Upper lobe of right lung (tissue), 1 donor: ENCODE measurements at regions not wholly inside any gene's neighbourhood (a gene's known extent, or its start where the extent isn't known, plus 50 kb on each side); places are given as distances from the start of the nearest gene placed in this dataset.

Source experiments
- ATAC-seq: fragments of 200-7000 bp; cut with Tn5 transposase; one replicate; pipeline ENCODE4 v1.9.1; 2020; ENCODE audit warnings: mild to moderate bottlenecking, moderate library complexity
- DNase-seq: peaks from one replicate; pipeline ENCODE4 v3.0.0-alpha.2; 2020
- H3K27ac ChIP-seq: fragments of 200-600 bp; one replicate; pipeline ENCODE4 v1.8.0; 2022
- H3K27me3 ChIP-seq: fragments of 200-600 bp; one replicate; pipeline ENCODE4 v1.8.0; 2022; ENCODE audit warnings: mild to moderate bottlenecking
- H3K36me3 ChIP-seq: fragments of 200-600 bp; one replicate; pipeline ENCODE4 v1.8.0; 2022
- H3K4me1 ChIP-seq: fragments of 200-600 bp; one replicate; pipeline ENCODE4 v1.8.0; 2022
- H3K4me3 ChIP-seq: fragments of 200-600 bp; one replicate; pipeline ENCODE4 v1.8.0; 2022; ENCODE audit warnings: mild to moderate bottlenecking
- H3K9me3 ChIP-seq: fragments of 200-600 bp; one replicate; pipeline ENCODE4 v1.8.0; 2022
- CTCF ChIP-seq: fragments of 200-600 bp; IDR thresholded peaks from one replicate; pipeline ENCODE4 v1.8.0; 2022; ENCODE audit warnings: antibody characterized with exemption
- intact Hi-C: fragments of 100-400 bp; cut with DNase I; formaldehyde crosslinking; loops from one replicate; pipeline ENCODE4 v1.11.0; 2022
- donor health status: DM: no; HTN: yes; CAD: no; lungs with severe emphysema.

- no peak for ATAC-seq
- intact Hi-C loops: no loop called here
These were observed 110.4 kb upstream of the C21orf91 start for GRCh38 chr21:17929510-17929909.

GRCh38 chr21:17925899-17926298, 106.7 kb upstream of the C21orf91 start:
- no peaks in the 10 kb centered on the region for H3K4me1 ChIP-seq
- H3K27me3 ChIP-seq: no peaks in the 10 kb centered on the region
- no peak overlapping the region for H3K27ac ChIP-seq
- H3K9me3 ChIP-seq: no peaks in the 10 kb centered on the region
- intact Hi-C loops: no loop called here
- no peaks in the 10 kb centered on the region for H3K36me3 ChIP-seq
- ATAC-seq (no peak), DNase-seq (no peak)
- peak; percentile 55 for TF ChIP-seq CTCF
- no peak overlapping the region for H3K4me3 ChIP-seq

More at GRCh38 chr21:17929510-17929909, 110.4 kb upstream of the C21orf91 start:
- DNase-seq: no peak
- Histone ChIP-seq H3K4me1 (no peaks in the 10 kb centered on the region), H3K36me3 (no peaks in the 10 kb centered on the region), H3K27ac (no peak overlapping the region), H3K9me3 (no peaks in the 10 kb centered on the region), H3K27me3 (no peaks in the 10 kb centered on the region), H3K4me3 (no peak overlapping the region)
- TF ChIP-seq CTCF: no peak

- intact Hi-C loops: no loop called here
- H3K9me3 ChIP-seq: no peaks in the 10 kb centered on the region
- no peaks in the 10 kb centered on the region for H3K4me1 ChIP-seq
- peak; percentile 96 for ATAC-seq
- DNase-seq: no peak
- TF ChIP-seq CTCF: peak; percentile 97
- no peak overlapping the region for H3K4me3 ChIP-seq
- no peaks in the 10 kb centered on the region for H3K27me3 ChIP-seq
- H3K36me3 ChIP-seq: no peaks in the 10 kb centered on the region
- no peak overlapping the region for H3K27ac ChIP-seq
These were observed 105.9 kb upstream of the C21orf91 start for GRCh38 chr21:17925000-17925610.

- Histone ChIP-seq H3K27ac (no peak overlapping the region), H3K4me3 (no peak overlapping the region), H3K4me1 (no peaks in the 10 kb centered on the region), H3K36me3 (no peaks in the 10 kb centered on the region), H3K27me3 (no peaks in the 10 kb centered on the region), H3K9me3 (no peaks in the 10 kb centered on the region)
- DNase-seq (no peak), ATAC-seq (no peak)
- no peak for TF ChIP-seq CTCF
- intact Hi-C loops: no loop called here
These were observed 102.7 kb upstream of the C21orf91 start for GRCh38 chr21:17921579-17922530.

GRCh38 chr21:17915976-17916375, 96.8 kb upstream of the C21orf91 start:
- no peak overlapping the region for H3K4me3 ChIP-seq
- intact Hi-C loops: no loop called here
- no peaks in the 10 kb centered on the region for H3K27me3 ChIP-seq
- H3K27ac ChIP-seq: no peak overlapping the region
- H3K36me3 ChIP-seq: no peaks in the 10 kb centered on the region
- no peak for TF ChIP-seq CTCF
- no peaks in the 10 kb centered on the region for H3K9me3 ChIP-seq
- DNase-seq: no peak
- H3K4me1 ChIP-seq: no peaks in the 10 kb centered on the region
- ATAC-seq: no peak
